Skeletal muscle cell (primary cell): ENCODE measurements at regions not wholly inside any gene's neighbourhood (a gene's known extent, or its start where the extent isn't known, plus 50 kb on each side); places are given as distances from the start of the nearest gene placed in this dataset.

Source experiments
- DNase-seq: peaks from one replicate; pipeline ENCODE4 v3.0.0-alpha.2; 2010; ENCODE audit warnings: low read depth
- H3K4me3 ChIP-seq: 2 replicates; pipeline ENCODE4 v1.5.1; 2011; ENCODE audit warnings: low read depth, mild to moderate bottlenecking, control low read depth, low read length, moderate library complexity

- DNase-seq, result peak; percentile 69
- no peak overlapping the region for H3K4me3 ChIP-seq
These were observed 99.9 kb upstream of the RAPGEF2 start for GRCh38 chr4:159002950-159003349.

GRCh38 chr4:159003420-159004253, 99.2 kb upstream of the RAPGEF2 start:
- no peak overlapping the region for H3K4me3 ChIP-seq
- no peak for DNase-seq

GRCh38 chr4:159006202-159006601, 96.7 kb upstream of the RAPGEF2 start:
- H3K4me3 ChIP-seq, result no peak overlapping the region

GRCh38 chr4:159008671-159009070, 94.2 kb upstream of the RAPGEF2 start:
- H3K4me3 ChIP-seq, result no peak overlapping the region
- no peak for DNase-seq

More at GRCh38 chr4:159006202-159006601, 96.7 kb upstream of the RAPGEF2 start:
- peak; percentile 55 for DNase-seq

DNA sequence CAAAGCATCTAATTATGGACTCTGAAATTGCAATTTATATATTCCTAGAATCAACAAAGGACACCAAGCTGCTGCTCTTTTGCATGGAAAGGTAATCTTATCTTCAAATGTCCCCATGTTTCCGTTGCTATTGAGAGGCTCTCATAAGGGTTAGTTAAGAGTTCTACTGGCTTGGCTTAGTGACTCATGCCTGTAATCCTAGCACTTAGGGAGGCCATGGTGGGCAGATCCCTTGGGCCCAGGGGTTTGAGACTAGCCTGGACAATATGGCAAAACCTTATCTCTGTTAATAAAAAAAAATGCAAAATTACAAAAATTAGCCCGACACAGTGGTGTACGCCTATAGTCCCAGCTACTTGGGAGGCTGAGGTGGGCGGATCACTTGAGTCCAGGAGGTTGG, 93.4 kb upstream of the RAPGEF2 start:
- no peak overlapping the region for H3K4me3 ChIP-seq
- DNase-seq, result no peak

- H3K4me3 ChIP-seq, result no peak overlapping the region
- no peak for DNase-seq
These were observed 92.8 kb upstream of the RAPGEF2 start for GRCh38 chr4:159010100-159010499.

DNA sequence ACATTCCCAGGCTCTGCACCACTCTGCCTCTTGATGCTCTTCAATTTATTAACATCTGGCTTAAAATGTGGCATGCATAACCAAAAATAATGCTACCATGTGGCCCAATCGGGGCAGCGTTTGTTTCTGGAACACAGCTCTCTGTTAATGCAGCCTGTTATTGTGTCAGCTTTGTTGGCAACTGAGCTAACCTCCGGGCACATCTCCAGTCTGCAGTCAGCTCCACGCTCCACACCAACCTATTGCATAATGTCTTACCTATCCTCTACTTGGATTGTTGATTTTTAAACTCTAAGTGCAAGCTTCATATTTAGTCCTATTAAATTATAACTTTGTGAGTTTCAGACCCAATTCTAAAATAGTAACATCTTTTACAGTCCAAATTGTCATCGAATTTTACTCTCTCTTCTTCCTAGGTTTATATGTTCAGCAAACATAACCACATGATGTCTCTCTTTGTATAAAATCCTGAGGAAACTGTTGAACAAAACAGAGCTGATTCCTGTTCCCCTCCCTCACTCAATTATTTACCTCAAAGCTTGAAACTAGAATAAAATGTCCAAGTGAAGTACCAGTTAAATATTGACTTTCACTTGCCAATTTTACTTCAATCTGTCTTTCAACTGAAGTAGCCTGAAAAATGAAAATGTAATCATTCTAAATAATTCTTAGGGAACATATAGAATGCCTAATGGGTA, 92.2 kb upstream of the RAPGEF2 start:
- DNase-seq, result peak; percentile 72
- H3K4me3 ChIP-seq, result no peak overlapping the region

DNA sequence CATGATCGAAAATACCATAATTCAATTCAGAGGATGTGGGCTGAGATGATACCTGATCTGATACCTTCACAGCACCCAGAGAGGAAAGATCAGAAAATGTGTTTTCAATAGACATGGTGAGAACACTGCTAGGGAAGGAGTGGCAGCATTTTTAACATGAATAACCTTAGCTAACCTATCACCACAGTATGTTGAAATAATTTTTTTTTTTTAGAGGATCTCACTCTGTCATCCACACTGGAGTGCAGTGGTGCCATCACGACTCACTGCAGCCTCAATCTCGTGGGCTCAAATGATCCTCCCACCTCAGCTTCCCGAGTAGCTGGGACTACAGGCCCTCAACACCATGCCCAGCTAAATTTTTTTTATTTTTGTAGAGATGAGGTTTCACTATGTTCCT, 90.5 kb upstream of the RAPGEF2 start:
- H3K4me3 ChIP-seq, result no peak overlapping the region
- DNase-seq, result peak; percentile 27

DNA sequence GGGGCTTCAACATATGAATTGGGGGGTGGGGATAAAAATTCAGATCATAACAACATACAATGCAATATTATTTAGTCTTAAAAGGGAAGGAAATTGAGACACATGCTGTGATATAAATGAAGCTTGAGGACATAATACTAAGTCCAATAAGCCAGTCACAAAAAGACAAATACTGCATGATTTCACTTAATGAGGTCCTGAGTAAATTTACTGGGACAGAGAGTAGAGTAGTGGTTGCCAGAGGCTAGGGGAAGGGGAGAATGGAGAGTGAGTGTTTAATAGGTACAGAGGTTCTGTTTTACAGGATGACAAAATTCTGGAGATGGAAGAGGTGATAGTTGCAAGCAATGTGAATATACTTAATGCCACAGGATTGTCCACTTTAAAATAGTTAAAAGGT, 89.2 kb upstream of the RAPGEF2 start:
- H3K4me3 ChIP-seq, result no peak overlapping the region
- no peak for DNase-seq

DNA sequence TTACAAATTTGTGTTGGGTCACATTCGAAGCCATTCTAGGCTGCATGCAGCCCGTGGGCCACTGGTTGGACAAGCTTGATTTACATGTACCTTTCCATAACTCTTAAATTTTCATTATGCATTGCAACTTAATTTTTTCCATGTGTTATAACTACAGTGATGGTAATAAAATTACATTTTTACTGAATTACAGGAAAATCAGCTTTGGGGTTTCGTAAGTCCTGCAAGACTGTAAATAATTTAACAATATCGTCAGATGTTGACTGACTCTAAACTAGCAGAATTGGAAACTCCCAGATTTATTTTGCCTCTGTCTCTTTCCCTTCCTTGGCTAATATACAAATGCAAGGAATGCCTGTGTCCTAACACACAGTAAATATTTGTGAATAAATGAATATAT, 88.0 kb upstream of the RAPGEF2 start:
- no peak for DNase-seq
- no peak overlapping the region for H3K4me3 ChIP-seq

GRCh38 chr4:159015841-159016240, 87.0 kb upstream of the RAPGEF2 start:
- DNase-seq, result no peak

DNA sequence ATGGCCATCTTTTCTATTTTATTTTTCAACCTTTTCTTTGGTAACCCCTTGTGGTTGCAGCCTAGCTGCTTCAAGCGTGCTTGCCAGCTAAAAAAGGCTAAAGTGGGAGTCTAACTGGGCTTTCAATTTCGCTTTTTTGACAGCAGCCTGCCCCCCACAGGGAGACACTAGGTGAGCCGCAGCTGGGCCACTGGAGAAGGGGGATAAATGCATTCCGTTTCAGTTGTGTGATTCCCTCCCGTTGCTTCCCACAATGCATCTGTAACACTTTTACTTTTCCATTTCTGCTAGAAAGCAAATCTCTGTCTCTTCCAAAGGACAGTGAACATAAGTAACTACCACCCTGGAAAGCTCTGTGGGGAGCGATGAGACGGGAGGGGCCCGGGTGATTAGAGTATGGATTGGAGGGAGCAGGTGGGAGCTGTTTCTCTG, 86.3 kb upstream of the RAPGEF2 start:
- H3K4me3 ChIP-seq, result no peak overlapping the region
- no peak for DNase-seq

More at GRCh38 chr4:159015841-159016240, 87.0 kb upstream of the RAPGEF2 start:
- no peak overlapping the region for H3K4me3 ChIP-seq

GRCh38 chr4:159017323-159018026, 85.4 kb upstream of the RAPGEF2 start:
- no peak for DNase-seq
- H3K4me3 ChIP-seq, result no peak overlapping the region

- H3K4me3 ChIP-seq, result no peak overlapping the region
- DNase-seq, result peak; percentile 34
These were observed 84.7 kb upstream of the RAPGEF2 start for GRCh38 chr4:159018062-159018629.

DNA sequence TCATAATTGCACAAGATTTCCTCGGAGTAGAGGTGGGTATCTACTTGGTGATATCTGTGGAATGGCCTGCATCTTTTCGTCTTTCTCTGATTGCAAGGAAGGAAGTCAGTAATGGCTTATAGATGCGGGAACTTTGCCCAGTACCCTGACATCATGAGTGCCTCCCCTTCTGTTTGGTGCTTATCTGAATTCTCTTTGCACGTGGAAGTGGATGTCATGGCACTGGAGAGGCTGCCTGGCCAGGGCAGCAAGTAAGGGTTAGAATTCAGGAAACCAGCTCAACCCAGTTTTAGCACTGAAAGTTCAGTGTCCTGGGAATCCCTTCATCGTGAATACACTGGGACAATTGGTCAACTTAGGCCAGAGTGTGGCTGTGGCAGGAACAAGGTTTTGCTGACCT, 83.5 kb upstream of the RAPGEF2 start:
- no peak overlapping the region for H3K4me3 ChIP-seq
- no peak for DNase-seq

- no peak for DNase-seq
- H3K4me3 ChIP-seq, result no peak overlapping the region
These were observed 81.1 kb upstream of the RAPGEF2 start for GRCh38 chr4:159021597-159022385.

GRCh38 chr4:159023741-159024140, 79.1 kb upstream of the RAPGEF2 start:
- no peak for DNase-seq
- H3K4me3 ChIP-seq, result no peak overlapping the region

DNA sequence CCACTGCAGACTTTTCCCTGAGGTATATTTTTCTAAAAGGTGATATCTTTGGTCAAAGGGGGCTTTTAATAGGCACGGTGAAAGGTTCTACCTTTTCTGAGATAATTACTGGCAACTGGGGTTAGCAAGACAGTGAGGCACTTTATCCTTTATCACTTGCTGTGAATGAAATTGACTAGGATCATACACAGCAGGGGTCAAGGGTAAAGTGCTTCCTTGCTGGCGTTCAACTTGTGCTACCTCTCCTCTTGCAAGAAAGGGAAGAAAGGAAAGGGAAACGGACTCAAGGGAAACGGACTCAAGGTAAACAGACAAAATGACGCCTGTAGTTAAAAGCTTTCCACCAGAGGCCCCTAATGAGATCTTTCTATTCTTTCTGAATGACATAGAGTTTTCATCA, 78.6 kb upstream of the RAPGEF2 start:
- no peak overlapping the region for H3K4me3 ChIP-seq
- DNase-seq, result no peak

DNA sequence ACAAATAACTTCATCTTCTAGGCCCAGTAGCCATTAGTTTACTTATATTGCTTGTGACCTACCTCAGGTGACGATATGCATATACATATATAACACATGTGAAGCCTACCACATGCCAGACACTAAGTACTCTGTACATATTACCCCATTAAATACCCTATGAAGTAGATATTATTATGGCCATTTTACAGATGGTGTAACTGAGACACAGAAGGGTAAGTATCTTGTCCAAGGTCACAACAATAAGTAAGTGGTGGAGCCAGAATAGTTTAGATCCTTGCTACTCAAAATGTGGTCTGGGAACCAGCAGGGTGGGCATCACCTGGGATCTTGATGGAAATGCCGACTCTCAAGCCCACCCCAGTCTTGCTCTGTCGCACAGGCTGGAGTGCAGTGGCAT, 78.1 kb upstream of the RAPGEF2 start:
- H3K4me3 ChIP-seq, result no peak overlapping the region
- DNase-seq, result no peak
